WTC11 (cell line): ENCODE measurements at regions not wholly inside any gene's neighbourhood (a gene's known extent, or its start where the extent isn't known, plus 50 kb on each side); places are given as distances from the start of the nearest gene placed in this dataset.

ENCODE experiments used
- ATAC-seq: fragments of 200-7000 bp; cut with Tn5 transposase; 2 replicates; pipeline ENCODE4 v1.10.0; 2021; ENCODE audit warnings: mild to moderate bottlenecking, moderate library complexity
- CTCF ChIA-PET: fragments of 300-600 bp; sonication (Branson Sonifier 250); formaldehyde crosslinking; loops from one replicate; lab custom pipeline; 2021; ENCODE audit warnings: antibody characterized with exemption; lab: Charles Lee
- POLR2A ChIA-PET: fragments of 350-600 bp; sonication (Branson Sonifier 250); formaldehyde crosslinking; loops from one replicate; lab custom pipeline; 2021; ENCODE audit warnings: antibody characterized with exemption; lab: Charles Lee
- DNase-seq: peaks from one replicate; pipeline ENCODE4 v3.0.0; 2021; ENCODE audit warnings: low spot score
- H3K27ac Mint-ChIP-seq: 2 replicates; pipeline ENCODE4 v1.8.0; 2021; ENCODE audit warnings: mixed read lengths
- H3K27me3 Mint-ChIP-seq: 2 replicates; pipeline ENCODE4 v1.8.0; 2021; ENCODE audit warnings: low read depth, mild to moderate bottlenecking, moderate library complexity, mixed read lengths
- H3K36me3 Mint-ChIP-seq: 2 replicates; pipeline ENCODE4 v1.8.0; 2021; ENCODE audit warnings: mixed read lengths
- H3K4me1 Mint-ChIP-seq: 2 replicates; pipeline ENCODE4 v1.8.0; 2022; ENCODE audit warnings: mixed read lengths
- H3K4me3 Mint-ChIP-seq: 2 replicates; pipeline ENCODE4 v1.8.0; 2021; ENCODE audit warnings: mild to moderate bottlenecking, moderate library complexity, mixed read lengths
- H3K9me3 Mint-ChIP-seq: 2 replicates; pipeline ENCODE4 v1.8.0; 2021; ENCODE audit warnings: mixed read lengths
- CBFB ChIP-seq: sonication (generic); formaldehyde crosslinking; IDR thresholded peaks from 2 replicates; pipeline ENCODE4 v1.8.1; 2022; ENCODE audit warnings: mild to moderate bottlenecking, low read depth, missing genetic modification reagents
- CREM ChIP-seq: sonication (generic); formaldehyde crosslinking; IDR thresholded peaks from 2 replicates; pipeline ENCODE4 v1.8.1; 2022; ENCODE audit warnings: mild to moderate bottlenecking, missing genetic modification reagents, moderate library complexity
- CTCF ChIP-seq: fragments of 200-600 bp; IDR thresholded peaks from 2 replicates; pipeline ENCODE4 v1.8.0; 2022; ENCODE audit warnings: antibody characterized with exemption
- E2F5 ChIP-seq: sonication (generic); formaldehyde crosslinking; IDR thresholded peaks from 2 replicates; pipeline ENCODE4 v1.8.1; 2022; ENCODE audit warnings: mild to moderate bottlenecking, moderate library complexity, missing genetic modification reagents
- FOXJ3 ChIP-seq: sonication (generic); formaldehyde crosslinking; IDR thresholded peaks from 2 replicates; pipeline ENCODE4 v1.9.0; 2021; ENCODE audit warnings: missing genetic modification reagents, mild to moderate bottlenecking, borderline replicate concordance
- IRF2 ChIP-seq: sonication (generic); formaldehyde crosslinking; IDR thresholded peaks from 2 replicates; pipeline ENCODE4 v1.8.0; 2022; ENCODE audit warnings: low read depth, missing genetic modification reagents, borderline replicate concordance
- NFATC4 ChIP-seq: fragments of 250-450 bp; sonication (Bioruptor Pico); IDR thresholded peaks from 2 replicates; pipeline ENCODE4 v1.9.0; 2021; ENCODE audit warnings: mild to moderate bottlenecking
- NR2C2 ChIP-seq: sonication (generic); formaldehyde crosslinking; IDR thresholded peaks from 2 replicates; pipeline ENCODE4 v1.8.0; 2022; ENCODE audit warnings: mild to moderate bottlenecking, missing genetic modification reagents
- RORB ChIP-seq: fragments of 250-450 bp; sonication (Bioruptor Pico); IDR thresholded peaks from 2 replicates; pipeline ENCODE4 v1.9.0; 2021; ENCODE audit warnings: mild to moderate bottlenecking
- STAT6 ChIP-seq: sonication (generic); formaldehyde crosslinking; conservative IDR thresholded peaks from 2 replicates; pipeline ENCODE4 v1.8.1; 2023; ENCODE audit warnings: mild to moderate bottlenecking, low read depth, missing genetic modification reagents, moderate library complexity
- ZMAT4 ChIP-seq: fragments of 250-450 bp; sonication (Bioruptor Pico); IDR thresholded peaks from 2 replicates; pipeline ENCODE4 v1.9.0; 2021; ENCODE audit warnings: mild to moderate bottlenecking
- ZNF121 ChIP-seq: sonication (generic); formaldehyde crosslinking; IDR thresholded peaks from 2 replicates; pipeline ENCODE4 v1.8.0; 2023; ENCODE audit warnings: missing genetic modification reagents
- ZNF317 ChIP-seq: sonication (generic); formaldehyde crosslinking; IDR thresholded peaks from 2 replicates; pipeline ENCODE4 v1.8.1; 2023; ENCODE audit warnings: low read depth, mild to moderate bottlenecking, moderate library complexity, missing genetic modification reagents, borderline replicate concordance
- ZNF396 ChIP-seq: fragments of 250-450 bp; sonication (Bioruptor Pico); IDR thresholded peaks from 2 replicates; pipeline ENCODE4 v1.8.0; 2021; ENCODE audit warnings: mild to moderate bottlenecking, moderate library complexity, borderline replicate concordance
- TF ChIP-seq, protein P1 (sequence below): sonication (generic); formaldehyde crosslinking; conservative IDR thresholded peaks from 2 replicates; pipeline ENCODE4 v1.8.1; 2022; ENCODE audit warnings: mild to moderate bottlenecking, missing genetic modification reagents
- TF ChIP-seq, protein P2 (sequence below): fragments of 250-450 bp; sonication (Bioruptor Pico); IDR thresholded peaks from 2 replicates; pipeline ENCODE4 v1.9.0; 2021; ENCODE audit warnings: moderate library complexity, mild to moderate bottlenecking, inconsistent platforms, borderline replicate concordance

DNA sequence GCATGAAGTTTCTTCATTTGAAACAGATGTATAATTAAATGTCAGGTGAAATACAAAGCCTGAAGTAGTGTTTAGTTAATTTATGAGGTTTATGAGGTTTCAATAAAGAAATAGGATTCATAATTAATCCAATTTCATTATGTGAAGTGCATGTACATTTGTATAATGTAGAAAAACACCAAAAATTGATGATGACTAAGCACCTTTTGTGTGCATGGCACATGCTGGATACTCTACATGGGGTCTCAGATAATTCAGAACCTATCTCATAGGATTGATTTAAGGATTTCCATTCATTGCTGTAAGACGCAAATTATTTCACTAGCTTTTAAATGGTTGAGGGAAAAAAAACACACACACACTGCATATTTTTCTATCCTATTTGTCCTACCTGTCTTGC, 143.9 kb downstream of the ESM1 start (continued):
- TF ChIP-seq ZNF317 (CRISPR knock-in tag): no peak
- TF ChIP-seq, all 79 proteins: peak for 0

GRCh38 chr5:54838843-54839242, 146.6 kb downstream of the ESM1 start:
- ATAC-seq (no peak), DNase-seq (no peak)
- POLR2A ChIA-PET: interaction anchor here (0.7 kb wide), 1 partner anchor 300 kb away, joined by 3 read pairs; no protein-coding TSS in a partner anchor
- no peak overlapping the region for H3K4me3 Mint-ChIP-seq
- H3K9me3 Mint-ChIP-seq: no peaks in the 10 kb centered on the region
- CTCF ChIA-PET: interaction anchor here (0.7 to 0.8 kb wide), 2 partner anchors 42 to 847 kb away, joined by 3 read pairs; no protein-coding TSS in a partner anchor
- H3K27me3 Mint-ChIP-seq: no peaks in the 10 kb centered on the region
- peaks cover 8% of the 10 kb centered on the region for H3K4me1 Mint-ChIP-seq
- no peak overlapping the region for H3K27ac Mint-ChIP-seq
- H3K36me3 Mint-ChIP-seq: no peaks in the 10 kb centered on the region
- TF ChIP-seq ZNF121 (CRISPR knock-in tag) (no peak), CBFB (CRISPR knock-in tag) (no peak), NR2C2 (no peak), CTCF (no peak), RORB (CRISPR knock-in tag) (no peak), ZMAT4 (CRISPR knock-in tag) (no peak), CREM (CRISPR knock-in tag) (no peak), NFATC4 (CRISPR knock-in tag) (no peak), IRF2 (CRISPR knock-in tag) (no peak), ZNF396 (CRISPR knock-in tag) (no peak), FOXJ3 (CRISPR knock-in tag) (no peak), STAT6 (CRISPR knock-in tag) (no peak)
- TF ChIP-seq, protein P1, sequence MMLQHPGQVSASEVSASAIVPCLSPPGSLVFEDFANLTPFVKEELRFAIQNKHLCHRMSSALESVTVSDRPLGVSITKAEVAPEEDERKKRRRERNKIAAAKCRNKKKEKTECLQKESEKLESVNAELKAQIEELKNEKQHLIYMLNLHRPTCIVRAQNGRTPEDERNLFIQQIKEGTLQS (CRISPR knock-in tag): no peak
- TF ChIP-seq, protein P2, sequence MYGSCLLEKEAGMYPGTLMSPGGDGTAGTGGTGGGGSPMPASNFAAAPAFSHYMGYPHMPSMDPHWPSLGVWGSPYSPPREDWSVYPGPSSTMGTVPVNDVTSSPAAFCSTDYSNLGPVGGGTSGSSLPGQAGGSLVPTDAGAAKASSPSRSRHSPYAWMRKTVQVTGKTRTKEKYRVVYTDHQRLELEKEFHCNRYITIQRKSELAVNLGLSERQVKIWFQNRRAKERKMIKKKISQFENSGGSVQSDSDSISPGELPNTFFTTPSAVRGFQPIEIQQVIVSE (CRISPR knock-in tag): no peak

- Mint-ChIP-seq H3K27ac (no peak overlapping the region), H3K27me3 (no peaks in the 10 kb centered on the region), H3K36me3 (no peaks in the 10 kb centered on the region), H3K9me3 (no peaks in the 10 kb centered on the region), H3K4me1 (peaks cover 8% of the 10 kb centered on the region), H3K4me3 (no peak overlapping the region)
- ATAC-seq (no peak), DNase-seq (no peak)
- POLR2A ChIA-PET: no interaction called here
- TF ChIP-seq E2F5: no peak
- CTCF ChIA-PET: interaction anchor here (1.4 kb wide), 1 partner anchor 320 kb away, joined by 3 read pairs; no protein-coding TSS in a partner anchor
These were observed 147.4 kb downstream of the ESM1 start for GRCh38 chr5:54837981-54838380.
